Type B pancreatic cell (in vitro differentiated cells): ENCODE measurements at regions not wholly inside any gene's neighbourhood (a gene's known extent, or its start where the extent isn't known, plus 50 kb on each side); places are given as distances from the start of the nearest gene placed in this dataset.
A peak's percentile ranks its signal among the peaks of the same experiment; 100 is the strongest.

Experiments used
- DNase-seq: peaks from one replicate; pipeline ENCODE4 v3.0.0; 2021; ENCODE audit warnings: mixed read lengths; ENCODE audit not compliant: unreplicated experiment; ENCODE audit errors: extremely low spot score
- H3K27ac Mint-ChIP-seq: 2 replicates; pipeline ENCODE4 v1.8.0; 2021; ENCODE audit warnings: mild to moderate bottlenecking, mixed read lengths
- H3K27me3 Mint-ChIP-seq: 2 replicates; pipeline ENCODE4 v1.8.0; 2021; ENCODE audit warnings: mixed read lengths
- H3K36me3 Mint-ChIP-seq: 2 replicates; pipeline ENCODE4 v1.8.0; 2021; ENCODE audit warnings: mixed read lengths
- H3K4me1 Mint-ChIP-seq: one replicate; pipeline ENCODE4 v1.8.0; 2021; ENCODE audit warnings: mixed read lengths; ENCODE audit not compliant: unreplicated experiment
- H3K4me3 Mint-ChIP-seq: 2 replicates; pipeline ENCODE4 v1.8.0; 2021; ENCODE audit warnings: mild to moderate bottlenecking, mixed read lengths
- H3K9me3 Mint-ChIP-seq: 2 replicates; pipeline ENCODE4 v1.8.0; 2021; ENCODE audit warnings: mixed read lengths
- CTCF ChIP-seq: fragments of 200-600 bp; sonication (generic); conservative IDR thresholded peaks from 2 replicates; pipeline ENCODE4 v1.5.0; 2021; ENCODE audit warnings: antibody characterized with exemption, mild to moderate bottlenecking

- H3K9me3 Mint-ChIP-seq = no peaks in the 10 kb centered on the region
- no peak overlapping the region for H3K27ac Mint-ChIP-seq
- DNase-seq = no peak
- no peaks in the 10 kb centered on the region for H3K36me3 Mint-ChIP-seq
- no peak for TF ChIP-seq CTCF
- peaks cover 2% of the 10 kb centered on the region for H3K27me3 Mint-ChIP-seq
- peaks cover 9% of the 10 kb centered on the region for H3K4me1 Mint-ChIP-seq
- H3K4me3 Mint-ChIP-seq = no peak overlapping the region
These were observed 146.5 kb upstream of the TNR start for GRCh38 chr1:175889848-175890247.

GRCh38 chr1:175888996-175889395 is 145.6 kb upstream of the TNR start:
- no peak for DNase-seq
- H3K27me3 Mint-ChIP-seq = peaks cover 4% of the 10 kb centered on the region
- TF ChIP-seq CTCF = no peak

GRCh38 chr1:175887981-175888428 is 144.6 kb upstream of the TNR start:
- peaks cover 15% of the 10 kb centered on the region for H3K4me1 Mint-ChIP-seq
- no peaks in the 10 kb centered on the region for H3K36me3 Mint-ChIP-seq
- peak; percentile 94 for TF ChIP-seq CTCF
- no peak overlapping the region for H3K27ac Mint-ChIP-seq
- H3K9me3 Mint-ChIP-seq = no peaks in the 10 kb centered on the region
- no peak for DNase-seq
- H3K27me3 Mint-ChIP-seq = peaks cover 4% of the 10 kb centered on the region
- H3K4me3 Mint-ChIP-seq = no peak overlapping the region

More at GRCh38 chr1:175888996-175889395, 145.6 kb upstream of the TNR start:
- no peak overlapping the region for H3K4me3 Mint-ChIP-seq
- H3K9me3 Mint-ChIP-seq = no peaks in the 10 kb centered on the region
- no peak overlapping the region for H3K27ac Mint-ChIP-seq
- peaks cover 15% of the 10 kb centered on the region for H3K4me1 Mint-ChIP-seq
- H3K36me3 Mint-ChIP-seq = no peaks in the 10 kb centered on the region

- Mint-ChIP-seq H3K9me3 (no peaks in the 10 kb centered on the region), H3K27me3 (peaks cover 4% of the 10 kb centered on the region), H3K4me1 (peaks cover 15% of the 10 kb centered on the region), H3K27ac (no peak overlapping the region), H3K4me3 (no peak overlapping the region), H3K36me3 (no peaks in the 10 kb centered on the region)
- no peak for DNase-seq
- no peak for TF ChIP-seq CTCF
These were observed 144.1 kb upstream of the TNR start for GRCh38 chr1:175887521-175887920.

GRCh38 chr1:175885326-175885725 is 141.9 kb upstream of the TNR start:
- Mint-ChIP-seq H3K4me3 (no peak overlapping the region), H3K4me1 (peaks cover 30% of the 10 kb centered on the region), H3K27ac (no peak overlapping the region), H3K9me3 (no peaks in the 10 kb centered on the region), H3K27me3 (peaks cover 4% of the 10 kb centered on the region), H3K36me3 (no peaks in the 10 kb centered on the region)
- DNase-seq = no peak
- TF ChIP-seq CTCF = no peak

GRCh38 chr1:175884369-175884768 is 141.0 kb upstream of the TNR start:
- Mint-ChIP-seq H3K27me3 (peaks cover 4% of the 10 kb centered on the region), H3K4me1 (peaks cover 30% of the 10 kb centered on the region), H3K9me3 (no peaks in the 10 kb centered on the region), H3K36me3 (no peaks in the 10 kb centered on the region), H3K27ac (no peak overlapping the region), H3K4me3 (no peak overlapping the region)
- no peak for TF ChIP-seq CTCF
- DNase-seq = no peak
